C1 segment of cervical spinal cord (tissue), 14 donors: ENCODE measurements at regions not wholly inside any gene's neighbourhood (a gene's known extent, or its start where the extent isn't known, plus 50 kb on each side); places are given as distances from the start of the nearest gene placed in this dataset.

Source experiments
- DNase-seq, 14 donors: peaks; one replicate each; lab custom pipeline; 2025; lab: John Stamatoyannopoulos, UW

DNA sequence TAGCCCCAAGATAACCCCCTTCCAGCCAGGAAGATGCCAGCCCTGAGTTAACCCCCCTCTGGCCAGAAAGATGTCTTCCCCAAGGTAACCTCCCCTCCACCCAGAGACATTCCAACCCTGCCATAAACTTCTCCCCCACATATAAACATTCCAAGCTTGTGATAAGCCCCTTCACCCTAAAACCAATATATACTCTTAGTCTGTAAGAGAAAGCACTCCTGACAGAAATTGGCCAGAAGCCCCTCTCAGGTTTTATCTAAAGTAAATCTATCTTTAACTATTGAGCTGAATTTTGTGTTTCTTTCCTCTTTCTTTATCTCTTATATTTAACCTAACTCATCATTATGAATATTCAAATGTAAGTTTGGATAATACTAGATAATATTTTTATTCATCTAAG, 1775.8 kb upstream of the MIR17HG start:
- DNase-seq, result no peak

DNA sequence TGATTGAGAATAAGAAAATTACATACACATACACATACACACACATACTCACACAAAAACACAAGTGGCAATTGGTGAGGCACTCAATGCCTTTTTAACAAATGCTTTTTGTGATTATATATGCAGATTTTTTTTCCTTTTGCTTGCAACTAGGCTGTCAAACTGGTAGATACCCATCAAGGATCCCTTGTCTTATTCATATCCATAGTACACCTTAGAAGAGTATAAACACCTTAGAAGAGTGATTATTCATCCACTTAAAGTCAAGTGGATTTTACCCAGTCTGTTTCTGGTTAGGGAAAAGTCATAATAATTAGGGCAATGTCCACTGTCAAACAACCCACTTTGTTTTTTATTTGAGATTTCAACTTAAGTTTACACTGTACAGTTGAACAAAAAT, 1773.4 kb upstream of the MIR17HG start:
- DNase-seq, result no peak

DNA sequence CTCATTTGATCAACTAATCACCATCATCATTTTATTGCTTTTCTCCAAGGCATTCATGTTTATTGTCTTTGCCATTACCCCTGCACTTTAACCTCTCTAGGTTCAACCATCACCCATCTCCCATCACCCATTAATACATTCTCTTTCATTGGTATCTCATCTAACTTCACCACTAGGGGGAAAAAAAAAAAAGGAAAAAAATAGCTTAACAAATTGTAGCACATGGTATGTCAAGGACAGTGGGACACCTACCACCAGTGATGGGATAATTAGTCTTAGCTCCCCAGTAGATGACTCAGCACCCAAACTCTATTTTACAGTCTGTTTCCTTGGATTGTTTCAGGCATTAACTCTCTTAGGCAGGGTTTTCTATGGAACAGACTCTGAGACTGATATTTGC, 1770.2 kb upstream of the MIR17HG start:
- no peak for DNase-seq

DNA sequence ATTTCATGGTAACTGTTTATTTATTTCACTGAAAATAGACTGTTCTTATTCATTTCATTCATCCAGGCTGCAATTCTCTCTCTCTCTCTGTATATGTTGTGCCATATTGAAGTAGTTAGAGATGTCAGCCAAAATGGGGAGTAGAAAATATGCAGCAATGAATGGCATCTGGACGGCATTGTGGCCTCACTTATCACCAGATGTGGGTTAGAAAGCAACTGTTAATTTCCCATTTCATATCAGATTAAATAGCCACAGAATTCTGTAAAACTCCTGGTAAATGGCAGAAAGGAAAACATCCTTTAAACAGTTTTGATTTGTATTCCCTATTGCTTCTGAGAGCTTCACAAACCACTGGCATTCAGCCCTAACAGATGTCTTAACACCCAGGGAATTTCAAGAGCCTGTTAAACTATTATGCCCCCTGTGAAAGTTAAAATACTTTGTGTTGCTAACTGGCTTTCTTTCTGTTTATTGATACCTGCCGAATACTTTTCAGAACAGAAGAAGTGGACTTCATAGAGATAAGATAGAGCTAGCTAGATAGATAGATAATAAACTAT, 1763.3 kb upstream of the MIR17HG start:
- DNase-seq, result no peak

- DNase-seq, result no peak
Observed at GRCh38 chr13:89602655-89603054, 1744.8 kb upstream of the MIR17HG start.

GRCh38 chr13:89603187-89603586, 1744.3 kb upstream of the MIR17HG start:
- DNase-seq, result no peak

DNA sequence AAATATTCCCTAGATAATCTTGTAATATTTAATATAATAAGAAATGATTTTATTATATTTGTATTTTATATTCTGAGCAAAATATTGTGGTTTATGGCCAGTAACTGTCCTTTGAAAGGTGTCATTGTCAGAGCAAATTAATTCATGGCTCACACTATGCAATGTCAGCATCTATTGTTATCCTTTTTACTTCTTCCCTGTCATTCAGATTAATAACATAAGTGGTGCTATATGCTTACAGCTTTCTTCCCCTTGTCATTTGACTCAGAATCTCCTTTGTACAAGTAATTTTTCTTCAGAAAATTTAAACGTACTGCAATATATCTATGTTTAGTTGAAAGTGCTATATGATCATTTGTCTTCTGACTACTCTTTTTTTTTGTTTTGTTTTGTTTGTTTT, 1738.2 kb upstream of the MIR17HG start:
- no peak for DNase-seq

DNA sequence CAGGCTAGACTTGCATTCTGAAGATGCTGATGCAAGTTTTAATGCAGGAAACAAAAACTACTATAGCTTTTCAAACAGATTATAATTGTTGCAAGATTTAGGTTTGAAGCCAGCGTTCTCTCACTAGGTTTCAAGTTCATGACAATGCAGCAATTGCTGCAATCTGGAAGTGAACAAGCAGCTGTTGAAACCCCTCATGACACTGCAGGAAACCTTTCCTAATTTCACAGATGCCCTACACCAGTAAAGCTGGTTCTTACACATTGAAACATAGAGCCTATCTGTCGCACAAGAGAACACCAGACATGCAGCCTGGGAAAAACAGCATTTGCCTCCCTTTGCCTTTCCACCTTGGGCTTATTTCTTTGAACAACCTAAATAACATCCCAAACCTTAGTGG, 1737.2 kb upstream of the MIR17HG start:
- DNase-seq, result no peak

- DNase-seq, result no peak
Observed at GRCh38 chr13:89610881-89611280, 1736.6 kb upstream of the MIR17HG start.

- no peak for DNase-seq
Observed at GRCh38 chr13:89627996-89628395, 1719.5 kb upstream of the MIR17HG start.

DNA sequence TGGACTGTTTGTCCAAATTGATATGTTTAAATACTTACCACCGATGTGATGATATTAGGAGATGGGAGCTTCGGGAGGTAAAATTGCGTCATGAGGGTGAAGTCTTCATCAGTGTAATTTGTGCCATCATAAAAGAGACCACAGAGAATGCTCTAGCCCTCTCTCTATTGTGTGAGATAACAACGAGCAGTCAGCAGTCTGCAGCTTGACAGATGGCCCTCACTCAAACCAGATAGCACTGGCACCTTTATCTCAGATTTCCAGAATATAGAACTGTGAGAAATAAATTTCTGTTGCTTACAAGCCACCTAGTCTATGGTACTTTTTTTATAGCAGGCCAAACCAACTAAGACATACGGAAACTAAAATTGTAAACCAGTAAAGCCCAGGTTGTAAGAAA, 1718.9 kb upstream of the MIR17HG start:
- DNase-seq, result no peak

GRCh38 chr13:89650226-89650625, 1697.3 kb upstream of the MIR17HG start:
- DNase-seq, result no peak

GRCh38 chr13:89660752-89661151, 1686.7 kb upstream of the MIR17HG start:
- no peak for DNase-seq

DNA sequence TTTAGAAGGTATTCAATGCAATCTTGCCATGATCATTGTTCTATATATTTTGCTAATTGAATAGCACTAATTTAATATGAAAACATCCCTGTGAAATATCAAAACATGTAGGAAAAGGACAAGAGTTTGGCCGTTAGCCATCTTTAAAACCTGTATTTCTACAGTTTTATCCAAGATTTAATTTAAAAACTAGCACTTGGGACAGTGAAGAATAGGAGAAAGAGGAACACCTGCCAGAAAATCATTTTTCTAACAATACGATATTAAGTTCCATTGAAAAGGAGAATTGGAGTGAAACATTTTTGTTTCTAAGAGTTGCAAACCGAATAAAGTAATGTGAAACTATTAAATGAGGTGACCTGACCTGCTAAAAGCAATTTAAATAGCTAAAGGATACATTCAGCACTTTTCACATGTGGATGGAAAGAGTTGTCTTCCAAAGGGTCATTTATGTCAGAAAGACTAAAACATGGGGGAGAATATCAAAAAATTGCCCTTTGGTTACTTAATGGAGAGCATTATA, 1673.6 kb upstream of the MIR17HG start:
- DNase-seq, result no peak

- DNase-seq, result no peak
Observed at GRCh38 chr13:89678466-89679121, 1668.9 kb upstream of the MIR17HG start.

DNA sequence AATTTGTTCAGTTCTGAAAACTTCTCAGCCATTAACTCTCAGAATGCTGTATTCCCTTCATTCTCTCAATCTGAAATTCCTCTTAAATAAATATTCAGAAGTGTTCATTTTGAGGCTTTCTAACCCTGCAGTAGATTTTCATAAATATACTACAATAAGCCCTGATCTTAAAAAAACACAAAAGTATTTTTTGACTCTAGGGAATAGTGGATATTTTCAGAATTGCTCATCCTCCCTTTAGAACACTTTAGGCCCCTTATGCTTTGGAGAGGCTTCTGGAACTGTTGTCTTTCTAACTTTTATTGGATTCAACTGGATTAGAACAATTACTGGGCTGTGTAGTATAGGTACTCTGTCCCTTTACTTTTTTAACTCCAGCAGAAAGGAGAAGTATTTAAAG, 1662.6 kb upstream of the MIR17HG start:
- no peak for DNase-seq

DNA sequence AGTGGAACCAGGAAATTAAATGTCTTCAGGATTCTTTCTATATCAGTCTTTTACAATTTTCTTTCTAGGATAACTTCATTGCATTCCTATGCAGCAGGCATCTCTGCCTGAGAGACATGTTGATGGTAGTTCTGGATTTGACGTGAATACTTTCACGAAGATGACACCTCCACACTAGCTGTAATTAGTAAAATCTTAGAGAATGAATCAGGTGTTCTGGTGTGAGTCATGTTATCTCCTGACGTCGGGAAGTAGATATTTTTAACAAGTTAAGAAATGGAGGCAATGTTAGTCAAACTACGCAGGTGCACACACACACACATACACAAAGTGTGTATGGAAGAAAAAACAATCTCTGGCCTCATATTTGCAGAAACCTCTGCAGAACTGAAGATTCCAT, 1661.3 kb upstream of the MIR17HG start:
- no peak for DNase-seq

- no peak for DNase-seq
Observed at GRCh38 chr13:89687066-89687465, 1660.4 kb upstream of the MIR17HG start.

- DNase-seq, result peak in 13 of 14 donors; percentile 5 to 82 (median 59)
Observed at GRCh38 chr13:89688918-89689317, 1658.6 kb upstream of the MIR17HG start.

GRCh38 chr13:89694451-89694850, 1653.0 kb upstream of the MIR17HG start:
- no peak for DNase-seq

GRCh38 chr13:89695343-89696257, 1651.9 kb upstream of the MIR17HG start:
- DNase-seq, result peak in 7 of 14 donors; percentile 0 to 20 (median 16)

- no peak for DNase-seq
Observed at GRCh38 chr13:89701913-89702312, 1645.6 kb upstream of the MIR17HG start.
